OCI-LY3 (cell line): ENCODE measurements at regions not wholly inside any gene's neighbourhood (a gene's known extent, or its start where the extent isn't known, plus 50 kb on each side); places are given as distances from the start of the nearest gene placed in this dataset.

Source experiments
- H2AFZ ChIP-seq: fragments of 200-600, 300-600 bp; shearing (Covaris generic); 2 replicates; pipeline ENCODE4 v1.6.0; 2014; ENCODE audit warnings: antibody characterized with exemption, low read depth, low read length
- H3K27ac ChIP-seq: fragments of 200-600, 300-600 bp; sonication (generic); 2 replicates; pipeline ENCODE4 v1.5.1; 2014; ENCODE audit warnings: mild to moderate bottlenecking, low read length, moderate library complexity, mixed read lengths
- H3K27me3 ChIP-seq: fragments of 200-600, 300-600 bp; sonication (generic); 2 replicates; pipeline ENCODE4 v1.6.1; 2014; ENCODE audit warnings: low read depth, low read length, mixed read lengths
- H3K36me3 ChIP-seq: fragments of 200-600, 300-600 bp; sonication (generic); replicated peaks from 2 replicates; pipeline ENCODE3; 2014; ENCODE audit warnings: low read depth, low read length, mixed read lengths
- H3K4me1 ChIP-seq: fragments of 300-600, 200-600 bp; sonication (generic); 2 replicates; pipeline ENCODE4 v1.6.1; 2014; ENCODE audit warnings: low read length, mixed read lengths
- H3K4me2 ChIP-seq: fragments of 200-600, 300-600 bp; sonication (generic); 2 replicates; pipeline ENCODE4 v1.6.1; 2014; ENCODE audit warnings: low read length, mixed read lengths
- H3K4me3 ChIP-seq: fragments of 300-600, 200-600 bp; sonication (generic); 2 replicates; pipeline ENCODE4 v1.5.1; 2014; ENCODE audit warnings: antibody characterized with exemption, mild to moderate bottlenecking, low read length, moderate library complexity
- H3K79me2 ChIP-seq: fragments of 300-600, 200-600 bp; shearing (Covaris generic); 2 replicates; pipeline ENCODE4 v1.6.1; 2014; ENCODE audit warnings: mild to moderate bottlenecking, low read length, mixed read lengths
- H3K9ac ChIP-seq: fragments of 300-600, 200-600 bp; shearing (Covaris generic); 2 replicates; pipeline ENCODE4 v1.6.0; 2014; ENCODE audit warnings: mild to moderate bottlenecking, low read length, moderate library complexity
- H3K9me3 ChIP-seq: fragments of 200-600, 300-600 bp; shearing (Covaris generic); 2 replicates; pipeline ENCODE4 v1.6.1; 2014; ENCODE audit warnings: low read length, mixed read lengths; ENCODE audit not compliant: insufficient read depth
- H4K20me1 ChIP-seq: fragments of 200-600, 300-600 bp; sonication (generic); 2 replicates; pipeline ENCODE4 v1.6.1; 2016; ENCODE audit warnings: low read length, mixed read lengths; ENCODE audit not compliant: insufficient read depth
- EZH2phosphoT487 ChIP-seq: fragments of 200-600 bp; shearing (Covaris generic); IDR thresholded peaks from 2 replicates; pipeline ENCODE4 v1.6.1; 2018; ENCODE audit warnings: antibody characterized with exemption, mixed run types, low read depth
- TF ChIP-seq, protein P1 (sequence below): fragments of 200-600, 300-600 bp; sonication (generic); IDR thresholded peaks from 2 replicates; pipeline ENCODE4 v1.5.1; 2014; ENCODE audit warnings: antibody characterized with exemption, low read length, low read depth

DNA sequence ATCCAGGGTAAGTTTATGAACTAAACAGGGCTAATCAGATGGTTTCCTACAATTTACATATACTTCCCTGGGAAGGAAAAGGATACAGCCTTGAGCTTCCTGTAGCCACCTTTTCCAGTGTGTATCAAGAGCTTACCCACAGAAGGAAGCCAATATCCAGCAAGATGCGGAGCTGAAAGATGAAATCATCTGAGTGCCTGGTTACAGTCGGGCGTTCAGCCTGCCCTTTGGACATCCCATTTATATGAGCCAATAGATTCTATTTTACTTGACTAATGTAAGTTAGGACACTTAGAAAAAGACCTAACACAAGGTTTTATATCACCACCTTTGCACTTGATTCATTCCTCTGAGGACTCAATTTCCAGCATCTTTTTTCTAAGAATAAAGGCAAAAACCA, 108.2 kb downstream of the UCHL5 start:
- Histone ChIP-seq H2AFZ (no peak overlapping the region), H3K79me2 (no peaks in the 10 kb centered on the region), H3K4me1 (peaks cover 14% of the 10 kb centered on the region), H3K9ac (no peak overlapping the region), H3K27me3 (no peaks in the 10 kb centered on the region), H3K36me3 (no peaks in the 10 kb centered on the region), H3K4me2 (no peak overlapping the region), H3K4me3 (no peak overlapping the region), H4K20me1 (no peaks in the 10 kb centered on the region), H3K27ac (no peak overlapping the region), H3K9me3 (no peaks in the 10 kb centered on the region)
- TF ChIP-seq EZH2phosphoT487: no peak
- TF ChIP-seq, protein P1, sequence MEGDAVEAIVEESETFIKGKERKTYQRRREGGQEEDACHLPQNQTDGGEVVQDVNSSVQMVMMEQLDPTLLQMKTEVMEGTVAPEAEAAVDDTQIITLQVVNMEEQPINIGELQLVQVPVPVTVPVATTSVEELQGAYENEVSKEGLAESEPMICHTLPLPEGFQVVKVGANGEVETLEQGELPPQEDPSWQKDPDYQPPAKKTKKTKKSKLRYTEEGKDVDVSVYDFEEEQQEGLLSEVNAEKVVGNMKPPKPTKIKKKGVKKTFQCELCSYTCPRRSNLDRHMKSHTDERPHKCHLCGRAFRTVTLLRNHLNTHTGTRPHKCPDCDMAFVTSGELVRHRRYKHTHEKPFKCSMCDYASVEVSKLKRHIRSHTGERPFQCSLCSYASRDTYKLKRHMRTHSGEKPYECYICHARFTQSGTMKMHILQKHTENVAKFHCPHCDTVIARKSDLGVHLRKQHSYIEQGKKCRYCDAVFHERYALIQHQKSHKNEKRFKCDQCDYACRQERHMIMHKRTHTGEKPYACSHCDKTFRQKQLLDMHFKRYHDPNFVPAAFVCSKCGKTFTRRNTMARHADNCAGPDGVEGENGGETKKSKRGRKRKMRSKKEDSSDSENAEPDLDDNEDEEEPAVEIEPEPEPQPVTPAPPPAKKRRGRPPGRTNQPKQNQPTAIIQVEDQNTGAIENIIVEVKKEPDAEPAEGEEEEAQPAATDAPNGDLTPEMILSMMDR: no peak

DNA sequence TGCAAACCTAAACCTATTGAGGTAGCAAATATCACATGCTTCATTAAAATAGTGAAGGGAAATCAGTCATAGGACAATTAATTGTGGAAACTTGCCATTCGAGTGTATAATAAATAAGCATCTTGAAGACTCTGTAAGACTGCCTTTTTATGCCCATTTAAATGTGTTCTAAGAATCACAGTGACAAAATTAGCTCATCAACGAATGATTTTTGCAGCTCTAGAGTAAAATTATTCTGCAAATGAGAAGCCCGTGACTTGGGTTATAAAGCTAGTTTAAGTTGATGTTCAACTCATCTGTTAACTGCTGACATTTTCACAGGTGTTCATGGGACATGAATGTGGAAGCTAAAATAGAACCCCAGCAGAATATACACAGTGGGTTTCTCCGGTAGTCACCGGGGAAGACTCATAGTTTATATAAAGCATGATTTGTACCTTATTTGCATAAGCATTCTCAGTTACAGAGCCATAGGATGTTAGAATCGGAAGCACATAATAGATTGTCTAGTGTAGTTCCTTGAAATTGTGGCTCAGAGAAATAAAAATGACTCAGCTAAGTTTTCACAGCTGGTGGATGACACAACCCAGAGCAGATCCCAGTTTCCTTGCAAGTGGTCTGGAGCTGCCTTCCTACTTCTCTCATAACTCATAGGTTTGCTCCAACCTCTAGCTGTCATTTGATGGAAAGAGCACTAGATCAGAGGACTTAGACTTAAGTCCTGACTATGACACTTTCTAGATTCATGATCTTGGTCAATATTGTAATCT, 107.3 kb downstream of the UCHL5 start:
- H3K27me3 ChIP-seq: no peaks in the 10 kb centered on the region
- peak overlapping the region; percentile 34 for H3K4me3 ChIP-seq
- no peaks in the 10 kb centered on the region for H3K9me3 ChIP-seq
- no peaks in the 10 kb centered on the region for H3K36me3 ChIP-seq
- no peak overlapping the region for H3K9ac ChIP-seq
- H3K27ac ChIP-seq: no peak overlapping the region
- TF ChIP-seq EZH2phosphoT487: no peak
- TF ChIP-seq, protein P1: no peak
- H4K20me1 ChIP-seq: no peaks in the 10 kb centered on the region
- peak overlapping the region; percentile 52 for H3K4me2 ChIP-seq
- H3K4me1 ChIP-seq: peaks cover 14% of the 10 kb centered on the region
- no peaks in the 10 kb centered on the region for H3K79me2 ChIP-seq
- H2AFZ ChIP-seq: no peak overlapping the region

DNA sequence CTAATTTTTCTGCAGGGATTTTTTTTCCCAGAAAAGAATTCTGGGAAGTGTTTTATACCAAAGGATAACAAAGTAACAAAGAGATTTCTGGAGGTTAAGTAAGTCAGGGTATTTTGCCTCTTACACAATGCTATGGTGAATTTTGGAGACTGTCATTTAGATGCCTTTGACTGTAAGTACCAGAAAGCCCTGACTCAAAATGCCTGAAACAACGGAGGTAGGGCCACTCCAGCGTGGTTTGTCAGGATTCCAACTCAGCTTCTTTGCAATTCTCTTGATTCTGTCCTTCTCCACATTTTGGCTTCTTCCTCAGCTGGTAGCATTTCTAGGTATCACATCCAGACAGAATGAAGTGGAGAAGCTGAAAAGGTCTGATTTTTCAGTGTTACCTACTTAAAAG, 106.5 kb downstream of the UCHL5 start:
- no peaks in the 10 kb centered on the region for H3K27me3 ChIP-seq
- H3K27ac ChIP-seq: no peak overlapping the region
- H3K4me2 ChIP-seq: no peak overlapping the region
- TF ChIP-seq, protein P1: no peak
- TF ChIP-seq EZH2phosphoT487: no peak
- H3K9me3 ChIP-seq: no peaks in the 10 kb centered on the region
- H3K4me3 ChIP-seq: no peak overlapping the region
- no peaks in the 10 kb centered on the region for H3K36me3 ChIP-seq
- no peak overlapping the region for H3K9ac ChIP-seq
- H3K4me1 ChIP-seq: peaks cover 14% of the 10 kb centered on the region
- no peaks in the 10 kb centered on the region for H4K20me1 ChIP-seq
- no peak overlapping the region for H2AFZ ChIP-seq
- H3K79me2 ChIP-seq: no peaks in the 10 kb centered on the region

DNA sequence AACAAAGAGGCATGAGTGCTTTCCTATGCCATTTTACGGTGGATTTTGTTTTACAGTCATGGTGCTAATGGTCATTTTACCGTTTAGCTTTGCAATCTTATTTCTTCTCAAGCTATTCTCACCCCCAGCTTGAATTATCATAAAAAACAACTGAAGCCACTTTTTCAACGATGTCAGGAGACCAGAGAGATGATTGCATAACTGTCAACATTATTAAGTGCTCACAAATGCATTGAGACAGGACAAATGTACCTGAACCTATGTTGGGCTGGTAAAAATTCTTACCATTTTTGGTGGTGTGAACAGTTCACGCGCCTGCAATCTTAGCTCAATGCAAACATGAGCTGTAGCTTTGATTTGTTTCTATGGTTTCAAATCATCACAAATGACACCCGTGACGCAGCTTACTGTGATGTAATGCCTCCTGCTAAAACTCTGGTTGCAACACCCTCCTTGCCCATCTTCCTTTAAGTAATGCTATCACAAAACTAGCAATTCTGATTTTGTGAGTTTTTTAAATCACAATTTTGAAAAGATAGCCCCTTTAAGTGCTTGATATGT, 104.4 kb downstream of the UCHL5 start:
- TF ChIP-seq, protein P1: no peak
- no peak for TF ChIP-seq EZH2phosphoT487
- Histone ChIP-seq H3K4me1 (peaks cover 17% of the 10 kb centered on the region), H3K4me3 (no peak overlapping the region), H4K20me1 (no peaks in the 10 kb centered on the region), H3K36me3 (no peaks in the 10 kb centered on the region), H3K27me3 (no peaks in the 10 kb centered on the region), H3K4me2 (no peak overlapping the region), H3K79me2 (no peaks in the 10 kb centered on the region), H3K9me3 (no peaks in the 10 kb centered on the region), H2AFZ (no peak overlapping the region), H3K27ac (no peak overlapping the region), H3K9ac (no peak overlapping the region)
